Naive thymus-derived CD8-positive, alpha-beta T cell (primary cell): ENCODE measurements at regions not wholly inside any gene's neighbourhood (a gene's known extent, or its start where the extent isn't known, plus 50 kb on each side); places are given as distances from the start of the nearest gene placed in this dataset.
"Not testable (repeated sequence)": the region's sequence is repeated elsewhere in the genome, so short reads cannot be mapped to it uniquely, and the experiment has no call there.

ENCODE experiments used
- ATAC-seq, 2 donors: fragments of 150-1000 bp; cut with Tn5 transposase in 1 of 2; sonication (Bioruptor Pico), chemical (Tn5 transposase) in 1 of 2; 1 replicate in 1 of 2; 2 replicates in 1 of 2; pipeline ENCODE4 v1.10.0; 2021; ENCODE audit warnings: mild to moderate bottlenecking in 2 of 2, moderate library complexity in 2 of 2
- POLR2A ChIA-PET: fragments of 350-600 bp; sonication (Branson Sonifier 250); formaldehyde crosslinking; loops from one replicate; lab custom pipeline; 2021; ENCODE audit warnings: antibody characterized with exemption; lab: Charles Lee
- DNase-seq, 10 donors: peaks; one replicate each; pipeline versions ENCODE4 v3.0.0 to v3.0.0-alpha.2; 2020 to 2022
- H3K27ac Mint-ChIP-seq, 10 donors: one replicate each; pipeline ENCODE4 v1.8.0; 2020 to 2022; ENCODE audit warnings: mild to moderate bottlenecking in 10 of 10, mixed read lengths in 10 of 10, moderate library complexity in 4 of 10, inconsistent platforms in 1 of 10
- H3K27me3 Mint-ChIP-seq, 5 donors: one replicate each; pipeline ENCODE4 v1.8.0; 2021 to 2022; ENCODE audit warnings: mixed read lengths in 5 of 5
- H3K36me3 Mint-ChIP-seq, 3 donors: one replicate each; pipeline ENCODE4 v1.8.0; 2020 to 2022; ENCODE audit warnings: mixed read lengths in 3 of 3, mild to moderate bottlenecking in 2 of 3, inconsistent platforms in 1 of 3
- H3K4me1 Mint-ChIP-seq, 4 donors: one replicate each; pipeline ENCODE4 v1.8.0; 2021 to 2022; ENCODE audit warnings: mixed read lengths in 4 of 4
- H3K4me3 Mint-ChIP-seq, 10 donors: one replicate each; pipeline ENCODE4 v1.8.0; 2020 to 2022; ENCODE audit warnings: mild to moderate bottlenecking in 10 of 10, mixed read lengths in 10 of 10, moderate library complexity in 6 of 10, inconsistent platforms in 1 of 10
- H3K9me3 Mint-ChIP-seq, 9 donors: one replicate each; pipeline ENCODE4 v1.8.0; 2020 to 2022; ENCODE audit warnings: mixed read lengths in 9 of 9, mild to moderate bottlenecking in 3 of 9, inconsistent platforms in 1 of 9, moderate library complexity in 1 of 9

DNA sequence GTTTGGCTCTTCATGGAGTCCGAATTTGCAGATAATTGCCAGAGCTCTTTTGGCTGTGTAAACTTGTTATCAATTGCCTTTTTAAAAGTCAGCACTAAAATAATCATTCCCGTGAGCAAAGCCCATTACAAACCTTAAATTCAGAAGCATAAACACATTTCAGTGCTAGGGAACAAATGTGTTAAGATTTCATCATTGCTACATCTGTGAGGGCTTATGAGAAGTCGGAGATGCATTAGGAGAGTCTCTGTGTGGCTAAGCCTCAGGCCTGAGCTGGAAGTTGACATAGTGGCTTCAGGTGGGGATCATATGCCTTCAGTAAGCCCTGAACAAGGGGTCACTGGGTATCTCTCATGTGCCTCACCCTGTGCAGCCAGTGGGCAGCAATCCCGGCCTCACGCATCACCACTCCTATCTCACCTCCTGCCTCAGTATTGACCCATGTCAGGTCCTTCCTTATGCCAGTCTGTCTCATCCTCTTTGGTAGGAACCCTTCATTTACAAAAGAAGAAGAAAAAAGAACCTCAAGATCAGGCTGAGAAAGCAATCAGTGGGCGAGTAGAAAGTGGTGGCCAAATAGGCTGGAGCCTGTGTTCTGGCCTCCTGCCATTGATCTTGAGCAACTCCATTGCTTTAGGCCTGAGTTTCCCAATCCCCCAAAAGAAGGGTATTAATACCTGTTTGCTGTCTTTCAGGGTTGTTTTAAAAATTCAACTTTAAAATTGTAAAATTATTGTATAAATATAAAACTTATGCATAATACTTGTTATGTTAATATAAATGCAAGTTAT lies 233.5 kb downstream of the IL20RB start:
- Mint-ChIP-seq H3K27me3 (peaks cover 1 to 35% (median 6%) of the 10 kb centered on the region in 5 donors), H3K4me3 (no peak overlapping the region), H3K36me3 (no peaks in the 10 kb centered on the region), H3K4me1 (no peaks in the 10 kb centered on the region), H3K27ac (no peak overlapping the region), H3K9me3 (peaks cover 0 to 6% (median 0%) of the 10 kb centered on the region in 9 donors)
- ATAC-seq (no peak), DNase-seq (no peak)
- POLR2A ChIA-PET = no interaction called here

DNA sequence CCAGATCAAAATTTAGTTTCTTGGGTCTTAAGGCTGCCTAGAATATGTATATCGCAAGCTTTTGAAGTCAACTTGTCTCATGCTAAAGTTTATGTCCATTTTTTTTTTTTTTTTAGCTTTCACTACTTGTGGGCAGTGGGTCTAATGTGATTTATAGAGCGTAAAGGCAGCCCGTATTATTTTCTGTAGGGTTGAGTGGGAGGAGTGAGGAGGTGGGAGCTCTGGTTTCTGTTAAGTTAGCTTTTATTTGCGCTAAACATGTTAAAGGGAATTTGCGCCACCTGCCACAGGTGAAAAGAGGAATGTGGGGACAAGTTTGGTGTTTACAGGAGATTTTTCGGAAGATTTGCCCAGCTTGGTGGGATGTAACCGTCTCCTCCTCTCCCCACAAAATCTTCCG lies 234.2 kb downstream of the IL20RB start:
- Mint-ChIP-seq H3K27me3 (peaks cover 1 to 35% (median 6%) of the 10 kb centered on the region in 5 donors), H3K9me3 (peaks cover 0 to 6% (median 0%) of the 10 kb centered on the region in 9 donors), H3K4me3 (no peak overlapping the region), H3K36me3 (no peaks in the 10 kb centered on the region), H3K4me1 (no peaks in the 10 kb centered on the region), H3K27ac (no peak overlapping the region)
- DNase-seq = no peak
- ATAC-seq = no peak
- POLR2A ChIA-PET = no interaction called here

DNA sequence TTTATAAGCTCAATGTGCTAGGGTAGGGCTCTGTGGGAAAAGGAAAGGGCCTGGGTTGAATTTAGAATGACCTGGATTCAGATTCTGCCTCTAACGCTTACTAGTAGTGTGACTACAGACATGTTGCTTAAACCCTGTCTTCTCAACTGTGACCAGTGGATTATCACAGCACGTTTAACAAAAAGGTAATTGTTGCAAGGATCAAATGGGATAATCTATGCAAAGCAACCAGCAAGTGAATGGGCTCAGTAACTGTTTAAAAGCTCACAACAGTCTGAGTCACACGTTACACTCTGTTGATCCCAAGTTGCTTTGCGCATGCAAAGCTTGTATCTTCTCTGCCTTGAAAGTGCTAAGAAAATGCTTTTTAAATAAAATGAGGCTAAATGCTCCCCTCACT lies 236.5 kb downstream of the IL20RB start:
- Mint-ChIP-seq H3K4me1 (no peaks in the 10 kb centered on the region), H3K4me3 (no peak overlapping the region), H3K27me3 (peaks cover 1 to 35% (median 6%) of the 10 kb centered on the region in 5 donors), H3K36me3 (peaks cover 0 to 2% (median 0%) of the 10 kb centered on the region in 3 donors), H3K9me3 (peaks cover 0 to 8% (median 0%) of the 10 kb centered on the region in 9 donors), H3K27ac (no peak overlapping the region)
- POLR2A ChIA-PET = no interaction called here
- no peak for ATAC-seq
- no peak for DNase-seq

DNA sequence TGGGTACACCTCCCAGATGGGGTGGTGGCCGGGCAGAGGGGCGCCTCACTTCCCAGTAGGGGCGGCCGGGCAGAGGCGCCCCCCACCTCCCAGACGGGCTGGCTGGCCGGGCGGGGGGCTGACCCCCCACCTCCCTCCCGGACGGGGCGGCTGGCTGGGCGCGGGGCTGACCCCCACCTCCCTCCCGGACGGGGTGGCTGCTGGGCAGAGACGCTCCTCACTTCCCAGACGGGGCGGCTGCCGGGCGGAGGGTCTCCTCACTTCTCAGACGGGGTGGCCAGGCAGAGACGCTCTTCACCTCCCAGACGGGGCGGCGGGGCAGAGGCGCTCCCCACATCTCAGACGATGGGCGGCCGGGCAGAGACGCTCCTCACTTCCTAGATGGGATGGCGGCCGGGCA lies 240.6 kb downstream of the IL20RB start:
- Mint-ChIP-seq H3K27me3 (peaks cover 1 to 29% (median 8%) of the 10 kb centered on the region in 5 donors), H3K9me3 (peaks cover 0 to 13% (median 6%) of the 10 kb centered on the region in 9 donors)
- H3K36me3 Mint-ChIP-seq, POLR2A ChIA-PET, H3K4me3 Mint-ChIP-seq, H3K27ac Mint-ChIP-seq, ATAC-seq, DNase-seq, H3K4me1 Mint-ChIP-seq: not testable (repeated sequence)

DNA sequence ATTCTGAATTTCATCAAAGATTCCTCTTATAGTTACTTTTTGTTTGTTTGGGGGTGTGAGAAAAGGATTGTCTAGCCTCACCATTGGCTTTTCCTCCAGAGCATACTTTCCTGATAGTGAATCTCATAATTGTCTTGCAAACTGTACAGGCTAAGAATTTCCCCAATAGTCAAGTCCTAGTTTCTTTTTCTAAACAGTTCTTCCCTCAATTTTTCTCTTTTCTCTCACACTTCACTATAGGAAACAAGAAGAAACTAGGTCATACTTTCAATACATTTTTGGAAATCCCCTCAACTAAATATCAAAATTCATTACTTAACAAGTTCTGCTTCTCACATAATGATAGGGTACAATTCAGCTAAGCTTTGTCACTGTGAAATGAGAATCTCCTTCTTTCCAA lies 241.9 kb downstream of the IL20RB start:
- Mint-ChIP-seq H3K4me3 (no peak overlapping the region), H3K27ac (no peak overlapping the region), H3K36me3 (peaks cover 0 to 9% (median 0%) of the 10 kb centered on the region in 3 donors), H3K9me3 (peaks cover 0 to 13% (median 6%) of the 10 kb centered on the region in 9 donors), H3K27me3 (peaks cover 0 to 21% (median 7%) of the 10 kb centered on the region in 5 donors), H3K4me1 (no peaks in the 10 kb centered on the region)
- DNase-seq (no peak), ATAC-seq (no peak)
- POLR2A ChIA-PET = no interaction called here

DNA sequence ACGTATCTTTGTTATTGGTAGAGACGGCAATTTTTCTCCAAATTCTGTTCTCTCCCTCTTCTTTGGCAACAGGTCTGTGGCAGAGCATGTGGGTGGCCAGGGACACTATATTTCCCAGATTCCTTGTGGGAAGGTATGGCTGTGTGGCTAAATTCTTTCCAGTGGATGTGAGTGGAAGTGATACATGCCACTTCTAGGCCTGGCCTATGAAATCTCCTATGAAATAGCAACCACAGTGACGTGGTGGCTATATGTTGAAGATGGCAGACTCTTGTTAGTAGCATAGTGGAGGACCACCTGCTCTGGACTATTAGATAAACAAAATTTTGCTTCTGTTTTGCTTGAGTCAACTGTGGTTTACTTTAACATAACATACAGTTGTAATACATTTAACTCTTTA lies 243.3 kb downstream of the IL20RB start:
- no peak for DNase-seq
- Mint-ChIP-seq H3K9me3 (peaks cover 0 to 13% (median 5%) of the 10 kb centered on the region in 9 donors), H3K4me1 (no peaks in the 10 kb centered on the region), H3K27me3 (peaks cover 2 to 17% (median 10%) of the 10 kb centered on the region in 5 donors), H3K4me3 (no peak overlapping the region), H3K36me3 (peaks cover 0 to 9% (median 0%) of the 10 kb centered on the region in 3 donors), H3K27ac (no peak overlapping the region)
- POLR2A ChIA-PET = no interaction called here
- no peak for ATAC-seq

DNA sequence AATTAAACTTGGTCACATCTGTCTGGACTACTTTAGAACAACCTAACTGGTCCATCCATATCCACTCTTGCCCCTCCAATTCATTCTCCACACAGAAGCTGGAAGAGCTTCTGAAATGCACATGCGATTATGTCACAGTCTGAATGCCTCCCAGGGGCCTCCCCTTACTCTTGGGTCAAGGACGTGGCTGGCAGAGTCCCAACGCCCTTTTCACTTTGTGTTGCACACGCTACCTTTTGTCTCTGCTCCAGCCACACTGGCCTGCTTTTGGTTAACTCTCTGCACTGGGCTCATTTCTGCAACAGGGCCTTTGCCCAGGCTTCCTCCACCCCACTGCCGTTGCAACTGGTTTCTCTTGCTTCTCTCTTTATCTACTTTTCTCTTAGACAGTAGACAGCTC lies 245.2 kb downstream of the IL20RB start:
- Mint-ChIP-seq H3K27ac (no peak overlapping the region), H3K4me1 (no peaks in the 10 kb centered on the region), H3K9me3 (peaks cover 0 to 12% (median 4%) of the 10 kb centered on the region in 9 donors), H3K4me3 (no peak overlapping the region), H3K36me3 (peaks cover 0 to 9% (median 0%) of the 10 kb centered on the region in 3 donors), H3K27me3 (peaks cover 2 to 17% (median 10%) of the 10 kb centered on the region in 5 donors)
- ATAC-seq = no peak
- POLR2A ChIA-PET = no interaction called here
- no peak for DNase-seq

DNA sequence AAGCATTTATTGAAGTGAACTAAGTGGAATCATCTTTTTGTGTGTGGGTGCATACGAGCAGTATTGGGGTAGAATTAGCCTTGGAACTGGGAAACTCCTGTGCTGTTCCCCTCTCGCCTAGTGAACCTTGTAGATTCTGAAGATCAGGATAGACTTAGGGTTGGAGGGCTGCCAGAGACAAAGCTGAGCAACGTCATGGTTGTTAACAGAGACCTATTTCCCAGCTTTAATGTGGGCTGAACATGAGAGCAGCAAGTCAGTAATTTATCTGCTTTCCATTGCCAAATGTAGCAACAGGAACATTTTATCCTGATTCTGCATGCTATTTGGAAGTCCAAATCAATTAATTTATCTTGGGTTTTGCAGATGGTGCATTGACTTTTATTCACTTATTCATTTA lies 246.6 kb downstream of the IL20RB start:
- Mint-ChIP-seq H3K4me1 (no peaks in the 10 kb centered on the region), H3K9me3 (peaks cover 0 to 11% (median 1%) of the 10 kb centered on the region in 9 donors), H3K4me3 (no peak overlapping the region), H3K27ac (no peak overlapping the region), H3K27me3 (peaks cover 3 to 17% (median 10%) of the 10 kb centered on the region in 5 donors), H3K36me3 (peaks cover 0 to 6% (median 0%) of the 10 kb centered on the region in 3 donors)
- no peak for ATAC-seq
- DNase-seq = no peak
- POLR2A ChIA-PET = no interaction called here

DNA sequence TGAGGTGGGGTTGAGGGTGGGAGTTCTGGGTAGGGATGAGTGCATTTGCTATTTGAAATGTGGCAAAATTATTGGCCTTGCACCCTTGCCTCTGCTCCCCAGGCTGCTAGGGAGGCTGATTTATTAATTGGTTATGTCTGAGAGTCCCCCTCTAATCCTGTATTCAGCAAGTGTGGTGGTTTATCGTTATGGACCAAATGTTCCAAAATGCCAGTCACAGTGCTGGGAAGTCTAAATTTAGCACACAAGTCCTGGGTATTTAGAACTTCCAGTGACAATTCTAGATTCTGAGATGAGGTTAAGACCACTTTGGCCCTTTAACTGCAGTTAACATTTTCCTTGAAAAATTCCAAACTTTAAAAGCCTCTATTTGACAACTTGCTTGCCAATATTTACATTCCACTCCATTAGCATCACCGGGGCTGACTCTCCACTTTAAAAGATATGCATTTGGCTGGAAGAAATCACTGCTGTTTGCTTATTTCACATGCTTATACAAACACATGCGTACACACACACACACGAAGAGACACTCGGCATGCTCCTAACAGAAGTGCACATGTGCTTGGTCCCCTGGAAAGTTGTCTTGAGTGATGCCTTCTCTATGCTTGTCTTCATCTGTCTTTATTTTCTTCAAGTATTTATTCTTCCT lies 247.7 kb downstream of the IL20RB start:
- Mint-ChIP-seq H3K36me3 (no peaks in the 10 kb centered on the region), H3K27ac (no peak overlapping the region), H3K4me1 (no peaks in the 10 kb centered on the region), H3K4me3 (no peak overlapping the region), H3K9me3 (peaks cover 0 to 15% (median 0%) of the 10 kb centered on the region in 9 donors), H3K27me3 (peaks cover 3 to 17% (median 10%) of the 10 kb centered on the region in 5 donors)
- POLR2A ChIA-PET = no interaction called here
- DNase-seq (no peak), ATAC-seq (no peak)

DNA sequence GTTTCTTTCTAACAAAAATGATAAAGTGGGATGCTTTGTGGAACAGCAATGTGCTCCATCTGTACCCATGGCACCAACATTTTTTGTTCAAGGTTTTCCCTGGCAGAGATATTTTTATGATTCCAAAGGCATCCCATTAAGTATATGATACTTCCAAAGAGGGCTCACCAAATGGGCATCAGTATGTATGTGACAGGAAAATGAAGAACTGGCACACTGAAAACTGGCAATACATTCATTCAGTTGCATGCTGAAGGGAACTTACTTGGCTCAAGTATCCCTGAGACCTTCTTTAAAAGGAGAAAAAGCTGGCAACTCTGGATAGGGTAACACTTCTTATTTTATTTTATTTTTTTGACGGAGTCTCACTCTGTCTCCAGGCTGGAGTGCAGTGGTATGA lies 249.8 kb downstream of the IL20RB start:
- H3K4me1 Mint-ChIP-seq = no peaks in the 10 kb centered on the region
- H3K27me3 Mint-ChIP-seq = peaks cover 3 to 20% (median 10%) of the 10 kb centered on the region in 5 donors
- no peak overlapping the region for H3K27ac Mint-ChIP-seq
- DNase-seq (no peak), ATAC-seq (no peak)
- POLR2A ChIA-PET = no interaction called here
- no peaks in the 10 kb centered on the region for H3K36me3 Mint-ChIP-seq
- H3K4me3 Mint-ChIP-seq = no peak overlapping the region
- H3K9me3 Mint-ChIP-seq = peaks cover 0 to 19% (median 0%) of the 10 kb centered on the region in 9 donors

DNA sequence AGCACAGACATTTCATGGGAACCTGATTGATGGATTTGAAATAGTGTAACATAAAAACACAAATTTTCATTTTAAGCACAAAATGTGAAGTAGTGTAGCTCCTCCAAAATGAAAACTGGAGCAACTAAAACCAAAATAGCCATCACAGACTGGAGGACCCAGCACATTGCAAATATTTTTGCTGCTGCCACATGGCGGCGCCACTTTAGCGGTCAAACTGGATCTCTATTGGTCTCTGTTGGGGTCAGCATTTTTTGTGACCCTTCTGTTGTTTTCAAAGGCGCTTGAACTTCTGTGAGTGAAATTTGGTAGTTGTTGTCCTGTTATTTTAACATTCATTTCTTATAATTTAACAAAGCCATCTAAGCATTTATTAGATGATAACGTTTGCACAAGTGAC lies 259.9 kb downstream of the IL20RB start:
- ATAC-seq (no peak), DNase-seq (no peak)
- Mint-ChIP-seq H3K36me3 (no peaks in the 10 kb centered on the region), H3K4me3 (no peak overlapping the region), H3K27me3 (peaks cover 0 to 20% (median 2%) of the 10 kb centered on the region in 5 donors), H3K9me3 (peaks cover 2 to 33% (median 16%) of the 10 kb centered on the region in 9 donors), H3K27ac (no peak overlapping the region), H3K4me1 (no peaks in the 10 kb centered on the region)
- POLR2A ChIA-PET = no interaction called here

DNA sequence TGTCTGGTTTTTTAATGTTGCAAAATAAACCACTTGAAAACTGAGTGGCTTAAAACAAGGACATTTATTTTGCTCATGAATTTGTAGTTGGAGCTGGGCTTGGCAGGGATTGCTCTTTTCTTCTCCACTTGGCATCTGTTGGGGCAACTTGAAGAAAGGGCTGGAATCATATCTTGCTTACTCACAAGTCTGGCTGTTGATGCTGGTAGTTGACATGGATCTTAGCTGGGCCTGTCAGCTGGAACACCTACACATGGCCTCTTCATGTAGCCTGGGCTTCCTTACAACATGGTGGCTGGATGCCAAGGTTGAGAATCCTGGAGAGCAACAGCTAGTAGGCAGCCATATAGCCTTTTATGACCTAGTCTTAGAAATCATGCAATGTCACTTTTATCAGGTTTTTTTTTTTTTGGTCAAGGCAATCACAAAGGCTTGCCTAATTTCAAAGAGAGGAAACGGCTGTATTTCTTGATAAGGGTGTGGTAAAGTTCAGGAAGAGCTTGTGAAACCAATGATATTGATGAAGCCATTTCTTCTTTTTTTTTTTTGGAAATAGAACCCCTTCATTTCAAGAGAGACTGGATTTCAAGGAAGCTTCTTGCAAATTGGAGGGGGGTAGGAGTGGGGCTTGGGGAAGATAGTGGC lies 262.1 kb downstream of the IL20RB start:
- ATAC-seq (no peak), DNase-seq (no peak)
- Mint-ChIP-seq H3K27ac (no peak overlapping the region), H3K4me3 (no peak overlapping the region), H3K36me3 (no peaks in the 10 kb centered on the region), H3K27me3 (peaks cover 0 to 7% (median 0%) of the 10 kb centered on the region in 5 donors), H3K9me3 (peaks cover 2 to 29% (median 11%) of the 10 kb centered on the region in 9 donors), H3K4me1 (no peaks in the 10 kb centered on the region)
- POLR2A ChIA-PET = no interaction called here

DNA sequence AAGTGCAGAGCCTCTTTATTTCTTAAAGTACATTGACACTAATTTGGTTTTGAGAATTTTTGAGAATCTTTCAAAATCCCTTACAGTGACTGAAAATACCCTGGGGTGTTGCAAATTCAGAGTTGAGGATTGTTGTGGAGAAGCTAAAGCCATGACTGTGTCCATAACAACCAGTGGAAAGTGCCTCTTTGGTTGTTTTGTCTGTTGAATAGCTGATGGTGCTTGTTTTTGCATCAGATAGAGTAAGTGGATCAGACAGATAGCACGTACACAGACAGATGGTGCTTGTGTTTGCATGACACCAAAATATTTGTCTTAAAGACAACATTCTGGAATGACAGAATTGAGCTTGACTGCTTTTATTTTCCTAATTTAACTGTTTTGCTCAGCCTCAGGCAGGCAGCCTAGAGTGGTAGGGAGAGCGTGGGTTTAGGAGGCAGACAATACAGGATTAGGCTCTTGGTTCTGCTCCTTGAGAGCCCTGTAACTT lies 265.0 kb downstream of the IL20RB start:
- H3K4me1 Mint-ChIP-seq = no peaks in the 10 kb centered on the region
- H3K36me3 Mint-ChIP-seq = no peaks in the 10 kb centered on the region
- H3K4me3 Mint-ChIP-seq = no peak overlapping the region
- POLR2A ChIA-PET = no interaction called here
- H3K27me3 Mint-ChIP-seq = peaks cover 0 to 15% (median 8%) of the 10 kb centered on the region in 5 donors
- H3K27ac Mint-ChIP-seq = no peak overlapping the region
- DNase-seq (no peak), ATAC-seq (no peak)
- H3K9me3 Mint-ChIP-seq = peaks cover 0 to 24% (median 8%) of the 10 kb centered on the region in 9 donors
